ENCODE measurements at regions not wholly inside any gene's neighbourhood (a gene's known extent, or its start where the extent isn't known, plus 50 kb on each side); places are given as distances from the start of the nearest gene placed in this dataset.

DNA sequence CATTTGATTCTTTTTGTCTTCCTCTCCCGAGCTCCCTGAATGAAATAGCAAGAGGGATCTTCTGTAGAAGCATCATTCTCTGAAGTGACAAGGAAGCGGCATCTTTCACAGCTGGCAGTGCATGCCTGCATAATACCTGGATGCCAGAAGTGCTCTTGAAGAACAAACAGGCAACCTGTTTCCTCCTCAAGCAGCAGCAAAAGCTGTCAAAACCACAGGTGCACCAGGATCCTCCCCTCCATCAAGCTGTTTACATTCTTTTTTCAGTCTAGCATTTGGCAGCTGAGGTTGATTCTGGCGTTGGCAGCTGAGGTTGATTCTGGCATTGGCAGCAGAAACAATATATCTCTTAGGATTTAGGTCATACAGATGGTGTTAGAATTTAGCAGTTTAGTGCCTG lies 979.0 kb downstream of the TUSC7 start:
- no peak overlapping the region for H3K4me3 ChIP-seq (ENCODE audit: low read depth, low read length)
- POLR2A ChIA-PET: no interaction called here
- no peaks in the 10 kb centered on the region for H3K27me3 ChIP-seq (ENCODE audit: control insufficient read depth, insufficient read depth, low read length)
- TF ChIP-seq, protein P1, sequence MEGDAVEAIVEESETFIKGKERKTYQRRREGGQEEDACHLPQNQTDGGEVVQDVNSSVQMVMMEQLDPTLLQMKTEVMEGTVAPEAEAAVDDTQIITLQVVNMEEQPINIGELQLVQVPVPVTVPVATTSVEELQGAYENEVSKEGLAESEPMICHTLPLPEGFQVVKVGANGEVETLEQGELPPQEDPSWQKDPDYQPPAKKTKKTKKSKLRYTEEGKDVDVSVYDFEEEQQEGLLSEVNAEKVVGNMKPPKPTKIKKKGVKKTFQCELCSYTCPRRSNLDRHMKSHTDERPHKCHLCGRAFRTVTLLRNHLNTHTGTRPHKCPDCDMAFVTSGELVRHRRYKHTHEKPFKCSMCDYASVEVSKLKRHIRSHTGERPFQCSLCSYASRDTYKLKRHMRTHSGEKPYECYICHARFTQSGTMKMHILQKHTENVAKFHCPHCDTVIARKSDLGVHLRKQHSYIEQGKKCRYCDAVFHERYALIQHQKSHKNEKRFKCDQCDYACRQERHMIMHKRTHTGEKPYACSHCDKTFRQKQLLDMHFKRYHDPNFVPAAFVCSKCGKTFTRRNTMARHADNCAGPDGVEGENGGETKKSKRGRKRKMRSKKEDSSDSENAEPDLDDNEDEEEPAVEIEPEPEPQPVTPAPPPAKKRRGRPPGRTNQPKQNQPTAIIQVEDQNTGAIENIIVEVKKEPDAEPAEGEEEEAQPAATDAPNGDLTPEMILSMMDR (IDR thresholded peaks at IDR 0.05; ENCODE audit: low read depth, low read length): no peak
- no peak for DNase-seq (ENCODE audit: low read depth, low spot score)
- no peak overlapping the region for H3K27ac ChIP-seq (ENCODE audit: low read depth, low read length)
- CTCF ChIA-PET: no interaction called here
- H3K9me3 ChIP-seq (ENCODE audit: control insufficient read depth, insufficient read depth, low read length): no peaks in the 10 kb centered on the region

DNA sequence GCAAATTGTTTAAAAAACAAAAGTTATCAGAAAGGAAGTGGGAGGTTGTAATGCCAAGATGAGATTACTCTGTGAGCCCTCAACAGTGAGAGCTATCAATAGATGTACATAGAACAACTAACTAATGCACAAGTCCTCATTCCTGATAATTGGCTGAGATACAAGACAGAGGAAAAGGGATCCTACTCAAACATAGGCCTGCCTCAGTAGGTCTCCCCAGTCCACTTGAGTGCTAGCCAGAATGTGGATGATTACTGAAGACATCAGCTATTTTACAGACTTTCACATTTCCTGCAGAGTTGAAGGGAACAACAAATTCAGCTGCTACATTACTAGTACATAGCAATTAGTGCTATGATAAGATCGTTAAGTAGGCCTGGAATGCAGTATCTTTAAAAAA lies 981.9 kb downstream of the TUSC7 start:
- POLR2A ChIA-PET: no interaction called here

GRCh38 chr3:117692416-117692995 lies 982.9 kb downstream of the TUSC7 start:
- DNase-seq (ENCODE audit: low read depth, low spot score): peak; percentile 50
- Histone ChIP-seq H3K27me3 (ENCODE audit: control insufficient read depth, insufficient read depth, low read length) (no peaks in the 10 kb centered on the region), H3K27ac (ENCODE audit: low read depth, low read length) (peak overlapping the region; percentile 81), H3K9me3 (ENCODE audit: control insufficient read depth, insufficient read depth, low read length) (no peaks in the 10 kb centered on the region), H3K4me3 (ENCODE audit: low read depth, low read length) (no peak overlapping the region)
- ChIA-PET CTCF (interaction anchor here (3.7 kb wide), 1 partner anchor 305 kb away, joined by 13 read pairs; no protein-coding TSS in a partner anchor), POLR2A (interaction anchor here (0.6 kb wide), 1 partner anchor 82 kb away, joined by 3 read pairs; no protein-coding TSS in a partner anchor)
- TF ChIP-seq, protein P1 (IDR thresholded peaks at IDR 0.05; ENCODE audit: low read depth, low read length): no peak

More for the DNA sequence above, 981.9 kb downstream of the TUSC7 start:
- TF ChIP-seq, protein P1 (IDR thresholded peaks at IDR 0.05; ENCODE audit: low read depth, low read length): no peak
- no peak overlapping the region for H3K27ac ChIP-seq (ENCODE audit: low read depth, low read length)
- no peaks in the 10 kb centered on the region for H3K27me3 ChIP-seq (ENCODE audit: control insufficient read depth, insufficient read depth, low read length)
- CTCF ChIA-PET: no interaction called here
- no peak for DNase-seq (ENCODE audit: low read depth, low spot score)
- H3K9me3 ChIP-seq (ENCODE audit: control insufficient read depth, insufficient read depth, low read length): no peaks in the 10 kb centered on the region
- H3K4me3 ChIP-seq (ENCODE audit: low read depth, low read length): no peak overlapping the region

DNA sequence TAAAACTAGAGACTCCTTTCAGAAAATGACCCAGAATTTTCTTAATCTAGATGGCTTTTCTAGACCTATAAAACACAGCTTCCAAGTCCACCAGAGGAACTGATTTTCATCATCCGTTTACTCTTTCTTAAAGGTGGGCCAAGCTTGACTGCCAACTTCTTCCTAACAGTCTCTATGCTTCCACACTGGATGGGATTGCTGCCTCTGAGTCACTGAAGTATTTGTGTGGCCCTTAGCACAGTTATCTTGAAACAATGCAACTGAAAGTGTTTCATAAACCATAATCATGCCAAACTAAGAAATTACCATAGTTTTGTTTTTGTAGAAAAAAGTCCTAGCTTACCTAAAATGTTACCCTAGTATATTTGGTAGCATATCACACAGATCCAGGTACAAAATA lies 985.7 kb downstream of the TUSC7 start:
- no peaks in the 10 kb centered on the region for H3K27me3 ChIP-seq (ENCODE audit: control insufficient read depth, insufficient read depth, low read length)
- ChIA-PET POLR2A (no interaction called here), CTCF (interaction anchor here (3.7 kb wide), 1 partner anchor 302 kb away, joined by 13 read pairs; no protein-coding TSS in a partner anchor)
- DNase-seq (ENCODE audit: low read depth, low spot score): no peak
- H3K4me3 ChIP-seq (ENCODE audit: low read depth, low read length): no peak overlapping the region
- H3K27ac ChIP-seq (ENCODE audit: low read depth, low read length): no peak overlapping the region
- TF ChIP-seq, protein P1 (IDR thresholded peaks at IDR 0.05; ENCODE audit: low read depth, low read length): no peak
- no peaks in the 10 kb centered on the region for H3K9me3 ChIP-seq (ENCODE audit: control insufficient read depth, insufficient read depth, low read length)

DNA sequence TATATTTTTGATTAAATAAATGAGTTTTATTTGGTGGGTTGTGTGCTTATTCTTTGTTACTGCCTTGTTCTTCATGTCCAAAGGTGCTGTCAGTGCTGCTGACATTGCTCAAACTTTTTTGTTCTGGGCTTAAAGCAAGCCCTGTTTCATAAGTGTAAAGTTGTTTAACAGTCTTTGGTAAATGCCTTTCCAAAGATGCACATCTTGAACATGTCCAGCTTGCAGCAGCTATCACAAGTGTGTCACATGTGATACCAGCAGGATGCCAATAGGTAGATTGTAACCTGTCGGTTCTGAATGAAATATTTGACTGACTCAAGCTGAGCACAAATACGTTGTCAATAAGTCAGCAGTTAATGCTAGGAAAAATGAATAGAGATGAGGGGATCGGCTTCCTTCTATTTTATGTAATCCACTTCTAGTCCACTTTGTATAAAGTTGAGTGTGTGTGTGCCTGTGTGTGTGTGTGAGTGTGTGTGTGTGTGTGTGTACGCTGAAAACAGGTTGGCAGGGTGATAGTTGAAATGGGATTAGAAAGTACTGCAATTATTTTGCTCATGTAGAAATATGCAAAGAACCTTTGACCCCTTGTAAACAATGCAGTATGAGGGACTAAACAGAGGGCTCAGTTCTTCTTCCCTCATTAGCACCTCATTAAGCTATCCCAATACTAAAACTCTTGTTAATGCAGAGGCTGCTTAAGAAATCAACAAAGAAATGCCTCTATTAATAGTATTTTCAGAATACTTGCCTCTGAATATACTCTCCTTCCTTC lies 986.5 kb downstream of the TUSC7 start:
- H3K9me3 ChIP-seq (ENCODE audit: control insufficient read depth, insufficient read depth, low read length): no peaks in the 10 kb centered on the region
- ChIA-PET CTCF (interaction anchor here (3.7 kb wide), 1 partner anchor 301 kb away, joined by 13 read pairs; no protein-coding TSS in a partner anchor), POLR2A (no interaction called here)
- no peak overlapping the region for H3K27ac ChIP-seq (ENCODE audit: low read depth, low read length)
- DNase-seq (ENCODE audit: low read depth, low spot score): no peak
- no peaks in the 10 kb centered on the region for H3K27me3 ChIP-seq (ENCODE audit: control insufficient read depth, insufficient read depth, low read length)
- TF ChIP-seq, protein P1 (IDR thresholded peaks at IDR 0.05; ENCODE audit: low read depth, low read length): no peak
- no peak overlapping the region for H3K4me3 ChIP-seq (ENCODE audit: low read depth, low read length)
